ENCODE measurements at regions not wholly inside any gene's neighbourhood (a gene's known extent, or its start where the extent isn't known, plus 50 kb on each side); places are given as distances from the start of the nearest gene placed in this dataset.

GRCh38 chr16:76926042-76926441 is 264.9 kb upstream of the MON1B start:
- DNase-seq, result no peak

GRCh38 chr16:76926595-76926994 is 264.4 kb upstream of the MON1B start:
- no peak for DNase-seq

GRCh38 chr16:76931186-76931585 is 259.8 kb upstream of the MON1B start:
- DNase-seq, result no peak

GRCh38 chr16:76932541-76933211 is 258.3 kb upstream of the MON1B start:
- DNase-seq, result no peak

GRCh38 chr16:76940251-76940650 is 250.7 kb upstream of the MON1B start:
- DNase-seq, result no peak

- no peak for DNase-seq
These were observed 249.9 kb upstream of the MON1B start for GRCh38 chr16:76941113-76941512.

GRCh38 chr16:76942089-76942488 is 248.9 kb upstream of the MON1B start:
- no peak for DNase-seq

GRCh38 chr16:76943921-76944320 is 247.1 kb upstream of the MON1B start:
- DNase-seq, result no peak

GRCh38 chr16:76946879-76947278 is 244.1 kb upstream of the MON1B start:
- no peak for DNase-seq

GRCh38 chr16:76947749-76948148 is 243.2 kb upstream of the MON1B start:
- DNase-seq, result no peak

- DNase-seq, result no peak
These were observed 235.4 kb upstream of the MON1B start for GRCh38 chr16:76955629-76956028.

GRCh38 chr16:76956394-76956793 is 234.6 kb upstream of the MON1B start:
- no peak for DNase-seq

- DNase-seq, result no peak
These were observed 234.1 kb upstream of the MON1B start for GRCh38 chr16:76956841-76957240.

- DNase-seq, result no peak
These were observed 231.8 kb upstream of the MON1B start for GRCh38 chr16:76959166-76959565.

GRCh38 chr16:76963614-76964315 is 227.2 kb upstream of the MON1B start:
- no peak for DNase-seq

- DNase-seq, result no peak
These were observed 226.4 kb upstream of the MON1B start for GRCh38 chr16:76964464-76965154.

- no peak for DNase-seq
These were observed 220.8 kb upstream of the MON1B start for GRCh38 chr16:76970087-76970744.

- DNase-seq, result no peak
These were observed 220.3 kb upstream of the MON1B start for GRCh38 chr16:76970745-76971099.

- DNase-seq, result no peak
These were observed 214.9 kb upstream of the MON1B start for GRCh38 chr16:76976101-76976500.

GRCh38 chr16:76976756-76977155 is 214.2 kb upstream of the MON1B start:
- no peak for DNase-seq

- no peak for DNase-seq
These were observed 206.8 kb upstream of the MON1B start for GRCh38 chr16:76984196-76984595.

- no peak for DNase-seq
These were observed 205.5 kb upstream of the MON1B start for GRCh38 chr16:76985392-76986045.

- no peak for DNase-seq
These were observed 202.5 kb upstream of the MON1B start for GRCh38 chr16:76988526-76988925.
